Astrocyte (in vitro differentiated cells and primary cell): ENCODE measurements at regions not wholly inside any gene's neighbourhood (a gene's known extent, or its start where the extent isn't known, plus 50 kb on each side); places are given as distances from the start of the nearest gene placed in this dataset.

Experiments used
- DNase-seq: peaks from one replicate; pipeline ENCODE4 v3.0.0-alpha.2; 2010; ENCODE audit warnings: low read depth
- FAIRE-seq: peaks from 2 replicates; lab custom pipeline; 2011; peaks lifted over from hg19 to GRCh38; lab: Jason Lieb, UNC
- H2AFZ ChIP-seq: 2 replicates; pipeline ENCODE4 v1.6.0; 2012; ENCODE audit warnings: low read depth, low read length, inconsistent platforms
- H3K27ac ChIP-seq: 2 replicates; pipeline ENCODE4 v1.5.1; 2011; ENCODE audit warnings: low read depth, low read length, inconsistent platforms
- H3K27me3 ChIP-seq: 2 replicates; pipeline ENCODE4 v1.6.0; 2011; ENCODE audit warnings: low read length, inconsistent platforms; ENCODE audit not compliant: insufficient read depth
- H3K36me3 ChIP-seq: 2 replicates; pipeline ENCODE4 v1.5.1; 2011; ENCODE audit warnings: low read length, inconsistent platforms; ENCODE audit not compliant: insufficient read depth
- H3K4me1 ChIP-seq: 2 replicates; pipeline ENCODE4 v1.5.1; 2011; ENCODE audit warnings: low read length, inconsistent platforms; ENCODE audit not compliant: insufficient read depth
- H3K4me2 ChIP-seq: 2 replicates; pipeline ENCODE4 v1.6.0; 2012; ENCODE audit warnings: low read length, inconsistent platforms
- H3K4me3 ChIP-seq: 2 replicates; pipeline ENCODE4 v1.5.1; 2011; ENCODE audit warnings: low read depth, mild to moderate bottlenecking, low read length, inconsistent platforms; ENCODE audit not compliant: insufficient read depth
- H3K79me2 ChIP-seq: 2 replicates; pipeline ENCODE4 v1.6.0; 2012; ENCODE audit warnings: mild to moderate bottlenecking, low read length, inconsistent platforms; ENCODE audit not compliant: insufficient read depth
- H3K9ac ChIP-seq: 2 replicates; pipeline ENCODE4 v1.6.0; 2012; ENCODE audit warnings: mild to moderate bottlenecking, low read length, inconsistent platforms
- H3K9me3 ChIP-seq: 2 replicates; pipeline ENCODE4 v1.5.1; 2012; ENCODE audit warnings: low read depth, mild to moderate bottlenecking, low read length, inconsistent platforms; ENCODE audit not compliant: insufficient read depth
- H4K20me1 ChIP-seq: 2 replicates; pipeline ENCODE4 v1.6.0; 2012; ENCODE audit warnings: low read length, inconsistent platforms; ENCODE audit not compliant: insufficient read depth
- H3K27ac Mint-ChIP-seq: one replicate; pipeline ENCODE4 v1.8.0; 2021; ENCODE audit warnings: mild to moderate bottlenecking, mixed read lengths; ENCODE audit not compliant: unreplicated experiment
- H3K27me3 Mint-ChIP-seq: one replicate; pipeline ENCODE4 v1.8.0; 2021; ENCODE audit warnings: low read depth, mixed read lengths; ENCODE audit not compliant: unreplicated experiment
- H3K36me3 Mint-ChIP-seq: one replicate; pipeline ENCODE4 v1.8.0; 2021; ENCODE audit warnings: low read depth, mixed read lengths; ENCODE audit not compliant: unreplicated experiment
- H3K4me1 Mint-ChIP-seq: one replicate; pipeline ENCODE4 v1.8.0; 2021; ENCODE audit warnings: low read depth, mixed read lengths; ENCODE audit not compliant: unreplicated experiment
- H3K4me3 Mint-ChIP-seq: one replicate; pipeline ENCODE4 v1.8.0; 2021; ENCODE audit warnings: mild to moderate bottlenecking, moderate library complexity, mixed read lengths; ENCODE audit not compliant: unreplicated experiment
- H3K9me3 Mint-ChIP-seq: one replicate; pipeline ENCODE4 v1.8.0; 2021; ENCODE audit warnings: mild to moderate bottlenecking, mixed read lengths; ENCODE audit not compliant: unreplicated experiment
- CTCF ChIP-seq: IDR thresholded peaks from 2 replicates; pipeline ENCODE4 v1.5.1; 2011; ENCODE audit warnings: low read depth, mild to moderate bottlenecking, inconsistent platforms, low read length, moderate library complexity; ENCODE audit not compliant: insufficient read depth
- EZH2 ChIP-seq: IDR thresholded peaks from 2 replicates; pipeline ENCODE4 v1.6.1; 2012; ENCODE audit warnings: mild to moderate bottlenecking, low read length, inconsistent platforms; ENCODE audit not compliant: insufficient read depth

GRCh38 chr1:184166485-184166884, 115.0 kb downstream of the TSEN15 start:
- H3K27me3 ChIP-seq, result no peaks in the 10 kb centered on the region
- H3K9ac ChIP-seq, result no peak overlapping the region
- H3K79me2 ChIP-seq, result no peaks in the 10 kb centered on the region
- H3K27me3 Mint-ChIP-seq, result no peaks in the 10 kb centered on the region
- DNase-seq (no peak), FAIRE-seq (no peak)
- no peaks in the 10 kb centered on the region for H3K9me3 ChIP-seq
- peaks cover 7% of the 10 kb centered on the region for H3K4me1 Mint-ChIP-seq
- no peak overlapping the region for H2AFZ ChIP-seq
- TF ChIP-seq EZH2, result no peak
- TF ChIP-seq CTCF, result no peak
- H4K20me1 ChIP-seq, result no peaks in the 10 kb centered on the region
- H3K4me3 Mint-ChIP-seq, result no peak overlapping the region
- H3K9me3 Mint-ChIP-seq, result peaks cover 3% of the 10 kb centered on the region
- no peaks in the 10 kb centered on the region for H3K4me1 ChIP-seq
- no peak overlapping the region for H3K4me2 ChIP-seq
- H3K36me3 ChIP-seq, result no peaks in the 10 kb centered on the region
- H3K36me3 Mint-ChIP-seq, result no peaks in the 10 kb centered on the region
- no peak overlapping the region for H3K4me3 ChIP-seq
- H3K27ac Mint-ChIP-seq, result no peak overlapping the region
- no peak overlapping the region for H3K27ac ChIP-seq

- no peak overlapping the region for H3K27ac ChIP-seq
- no peaks in the 10 kb centered on the region for H3K9me3 ChIP-seq
- FAIRE-seq, result no peak
Observed at GRCh38 chr1:184167352-184167751, 115.8 kb downstream of the TSEN15 start.

More at GRCh38 chr1:184167352-184167751, 115.8 kb downstream of the TSEN15 start:
- H3K4me1 ChIP-seq, result no peaks in the 10 kb centered on the region
- DNase-seq, result no peak
- no peak overlapping the region for H3K27ac Mint-ChIP-seq
- no peak overlapping the region for H3K4me3 Mint-ChIP-seq
- H3K9ac ChIP-seq, result no peak overlapping the region
- H3K4me2 ChIP-seq, result no peak overlapping the region
- H3K4me1 Mint-ChIP-seq, result peaks cover 7% of the 10 kb centered on the region
- H3K36me3 Mint-ChIP-seq, result no peaks in the 10 kb centered on the region
- H3K79me2 ChIP-seq, result no peaks in the 10 kb centered on the region
- H3K4me3 ChIP-seq, result no peak overlapping the region
- H3K36me3 ChIP-seq, result no peaks in the 10 kb centered on the region
- H3K27me3 ChIP-seq, result no peaks in the 10 kb centered on the region
- no peak overlapping the region for H2AFZ ChIP-seq
- H4K20me1 ChIP-seq, result no peaks in the 10 kb centered on the region
- H3K9me3 Mint-ChIP-seq, result peaks cover 3% of the 10 kb centered on the region
- TF ChIP-seq EZH2 (no peak), CTCF (no peak)
- no peaks in the 10 kb centered on the region for H3K27me3 Mint-ChIP-seq
